ENCODE measurements at regions not wholly inside any gene's neighbourhood (a gene's known extent, or its start where the extent isn't known, plus 50 kb on each side); places are given as distances from the start of the nearest gene placed in this dataset.

- Histone ChIP-seq H3K36me3 (ENCODE audit: control insufficient read depth in 1 of 2, insufficient read depth in 2 of 2, low read length in 2 of 2) (no peaks in the 10 kb centered on the region), H3K27ac (ENCODE audit: low read length) (no peak overlapping the region)
These were observed 249.2 kb downstream of the MATN1 start for GRCh38 chr1:30473922-30474817.

GRCh38 chr1:30472526-30472925 is 250.9 kb downstream of the MATN1 start:
- Histone ChIP-seq H3K36me3 (ENCODE audit: control insufficient read depth in 1 of 2, insufficient read depth in 2 of 2, low read length in 2 of 2) (no peaks in the 10 kb centered on the region), H3K9me3 (ENCODE audit: control insufficient read depth in 1 of 2, low read length in 2 of 2) (no peaks in the 10 kb centered on the region), H3K27me3 (ENCODE audit: low read depth, low read length) (no peaks in the 10 kb centered on the region), H3K27ac (ENCODE audit: low read length) (no peak overlapping the region), H3K4me3 (ENCODE audit: low read depth in 1 of 2, low read length in 2 of 2) (no peak overlapping the region), H3K4me1 (ENCODE audit: control insufficient read depth in 1 of 2, insufficient read depth in 2 of 2, low read length in 2 of 2) (no peaks in the 10 kb centered on the region)

More at GRCh38 chr1:30473922-30474817, 249.2 kb downstream of the MATN1 start:
- Histone ChIP-seq H3K4me1 (ENCODE audit: control insufficient read depth in 1 of 2, insufficient read depth in 2 of 2, low read length in 2 of 2) (no peaks in the 10 kb centered on the region), H3K4me3 (ENCODE audit: low read depth in 1 of 2, low read length in 2 of 2) (no peak overlapping the region), H3K27me3 (ENCODE audit: low read depth, low read length) (no peaks in the 10 kb centered on the region), H3K9me3 (ENCODE audit: control insufficient read depth in 1 of 2, low read length in 2 of 2) (no peaks in the 10 kb centered on the region)

DNA sequence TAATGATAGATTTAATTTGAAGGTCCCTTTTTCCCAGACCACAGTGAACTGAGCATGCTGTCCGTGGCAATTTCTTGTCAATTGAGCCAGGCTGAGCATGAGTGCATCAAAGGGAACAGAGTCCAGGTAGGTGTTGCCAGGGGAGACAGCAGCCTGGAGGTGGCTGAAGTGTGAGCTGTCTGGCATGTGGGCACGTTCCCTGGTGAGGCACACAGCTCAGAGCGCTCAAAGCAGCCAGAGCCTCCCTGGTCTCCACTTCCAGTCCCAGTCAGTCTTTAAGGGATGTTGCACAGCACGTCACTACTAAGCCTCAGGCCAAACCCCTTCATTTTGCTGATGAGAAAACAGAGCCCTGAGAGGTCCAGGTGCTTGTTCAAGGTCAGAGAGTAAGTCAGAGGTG is 251.4 kb downstream of the MATN1 start:
- Histone ChIP-seq H3K36me3 (ENCODE audit: control insufficient read depth in 1 of 2, insufficient read depth in 2 of 2, low read length in 2 of 2) (no peaks in the 10 kb centered on the region), H3K4me3 (ENCODE audit: low read depth in 1 of 2, low read length in 2 of 2) (no peak overlapping the region), H3K27ac (ENCODE audit: low read length) (no peak overlapping the region), H3K4me1 (ENCODE audit: control insufficient read depth in 1 of 2, insufficient read depth in 2 of 2, low read length in 2 of 2) (no peaks in the 10 kb centered on the region), H3K27me3 (ENCODE audit: low read depth, low read length) (no peaks in the 10 kb centered on the region), H3K9me3 (ENCODE audit: control insufficient read depth in 1 of 2, low read length in 2 of 2) (no peaks in the 10 kb centered on the region)

DNA sequence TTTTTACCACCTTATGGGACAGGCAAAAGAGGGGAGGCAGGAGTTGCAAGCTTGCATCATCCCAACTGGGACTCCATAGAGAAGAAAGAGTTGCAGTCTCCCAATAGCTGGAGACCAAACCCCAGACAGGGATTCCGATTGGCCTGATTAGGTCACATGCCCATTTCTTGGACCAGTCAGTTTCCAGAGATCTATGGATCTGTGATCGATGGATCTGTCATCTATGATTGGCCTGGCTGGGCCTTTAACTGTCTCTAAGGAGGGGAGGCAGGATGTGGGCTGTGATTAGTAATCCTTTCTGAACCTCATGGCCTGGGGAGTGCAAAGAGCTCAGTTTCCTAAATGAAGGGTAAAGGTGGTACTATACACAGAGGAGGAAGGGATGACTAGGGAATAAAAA is 252.1 kb downstream of the MATN1 start:
- Histone ChIP-seq H3K27ac (ENCODE audit: low read length) (no peak overlapping the region), H3K27me3 (ENCODE audit: low read depth, low read length) (no peaks in the 10 kb centered on the region), H3K4me3 (ENCODE audit: low read depth in 1 of 2, low read length in 2 of 2) (no peak overlapping the region), H3K9me3 (ENCODE audit: control insufficient read depth in 1 of 2, low read length in 2 of 2) (no peaks in the 10 kb centered on the region), H3K36me3 (ENCODE audit: control insufficient read depth in 1 of 2, insufficient read depth in 2 of 2, low read length in 2 of 2) (no peaks in the 10 kb centered on the region), H3K4me1 (ENCODE audit: control insufficient read depth in 1 of 2, insufficient read depth in 2 of 2, low read length in 2 of 2) (no peaks in the 10 kb centered on the region)

DNA sequence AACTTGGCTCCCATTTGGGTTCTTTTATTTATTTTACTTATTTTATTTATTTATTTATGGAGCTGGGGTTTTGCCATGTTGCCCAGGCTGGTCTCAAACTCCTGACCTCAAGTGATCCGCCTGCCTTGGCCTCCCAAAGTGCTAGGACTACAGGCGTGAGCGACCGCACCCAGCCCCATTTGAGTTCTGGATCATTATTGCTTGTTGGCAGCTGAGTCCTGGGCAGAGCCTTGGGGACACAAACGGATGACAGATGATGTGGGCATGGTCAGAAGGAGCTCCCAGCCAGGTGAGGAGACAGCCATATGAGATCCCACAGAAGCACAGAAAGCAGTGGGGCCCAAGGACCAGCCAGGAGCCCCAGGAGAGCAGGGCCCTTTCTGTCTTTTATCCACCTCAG is 254.0 kb downstream of the MATN1 start:
- no peak overlapping the region for H3K27ac ChIP-seq (ENCODE audit: low read length)
- no peak overlapping the region for H3K4me3 ChIP-seq (ENCODE audit: low read depth in 1 of 2, low read length in 2 of 2)
- H3K27me3 ChIP-seq (ENCODE audit: low read depth, low read length), result no peaks in the 10 kb centered on the region
- H3K9me3 ChIP-seq (ENCODE audit: control insufficient read depth in 1 of 2, low read length in 2 of 2), result no peaks in the 10 kb centered on the region
- no peaks in the 10 kb centered on the region for H3K4me1 ChIP-seq (ENCODE audit: control insufficient read depth in 1 of 2, insufficient read depth in 2 of 2, low read length in 2 of 2)
- H3K36me3 ChIP-seq (ENCODE audit: control insufficient read depth in 1 of 2, insufficient read depth in 2 of 2, low read length in 2 of 2), result no peaks in the 10 kb centered on the region

GRCh38 chr1:30467101-30467500 is 256.3 kb downstream of the MATN1 start:
- Histone ChIP-seq H3K36me3 (ENCODE audit: control insufficient read depth in 1 of 2, insufficient read depth in 2 of 2, low read length in 2 of 2) (no peaks in the 10 kb centered on the region), H3K27ac (ENCODE audit: low read length) (no peak overlapping the region), H3K9me3 (ENCODE audit: control insufficient read depth in 1 of 2, low read length in 2 of 2) (no peaks in the 10 kb centered on the region), H3K4me3 (ENCODE audit: low read depth in 1 of 2, low read length in 2 of 2) (no peak overlapping the region), H3K27me3 (ENCODE audit: low read depth, low read length) (no peaks in the 10 kb centered on the region), H3K4me1 (ENCODE audit: control insufficient read depth in 1 of 2, insufficient read depth in 2 of 2, low read length in 2 of 2) (no peaks in the 10 kb centered on the region)

DNA sequence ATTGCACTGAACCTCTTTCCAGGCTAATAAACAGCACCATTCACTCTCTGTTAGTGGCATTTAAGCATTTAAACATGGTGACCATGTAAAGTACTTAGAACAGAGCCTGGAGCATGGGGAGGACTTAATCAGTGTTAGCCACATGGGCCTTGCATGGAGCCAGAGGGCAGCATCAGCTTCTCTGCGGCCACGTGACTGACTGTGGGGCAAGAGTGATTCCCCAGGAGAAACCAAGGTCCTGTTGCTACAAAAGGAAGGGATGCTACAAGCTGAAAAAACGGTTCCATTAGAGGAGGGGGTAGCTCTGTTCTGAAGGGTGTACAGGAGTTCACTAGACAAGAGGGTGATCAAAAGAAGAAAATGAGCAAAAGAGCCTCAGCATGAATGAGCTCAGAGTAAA is 256.8 kb downstream of the MATN1 start:
- Histone ChIP-seq H3K4me1 (ENCODE audit: control insufficient read depth in 1 of 2, insufficient read depth in 2 of 2, low read length in 2 of 2) (no peaks in the 10 kb centered on the region), H3K36me3 (ENCODE audit: control insufficient read depth in 1 of 2, insufficient read depth in 2 of 2, low read length in 2 of 2) (no peaks in the 10 kb centered on the region), H3K27ac (ENCODE audit: low read length) (no peak overlapping the region), H3K9me3 (ENCODE audit: control insufficient read depth in 1 of 2, low read length in 2 of 2) (no peaks in the 10 kb centered on the region), H3K4me3 (ENCODE audit: low read depth in 1 of 2, low read length in 2 of 2) (no peak overlapping the region), H3K27me3 (ENCODE audit: low read depth, low read length) (no peaks in the 10 kb centered on the region)

DNA sequence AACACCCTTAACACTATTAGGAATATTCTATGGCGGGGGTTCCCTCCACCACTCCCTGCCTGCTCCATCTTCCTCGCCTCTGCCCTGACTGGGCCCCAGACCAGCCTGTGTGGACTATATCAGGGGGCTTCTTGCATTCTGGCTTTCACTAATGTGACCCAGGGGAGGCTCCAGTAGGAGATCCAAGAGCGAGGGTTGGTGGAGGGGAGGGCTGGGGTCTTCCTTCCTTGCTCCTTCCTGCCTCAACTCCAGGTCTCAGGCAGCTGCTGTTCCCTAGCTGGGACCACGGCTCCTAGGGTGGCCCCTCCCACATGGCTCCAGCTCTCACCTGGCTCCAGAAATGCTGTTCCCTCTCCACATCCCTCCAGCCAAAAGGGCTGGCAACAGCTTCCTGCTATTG is 257.4 kb downstream of the MATN1 start:
- Histone ChIP-seq H3K4me1 (ENCODE audit: control insufficient read depth in 1 of 2, insufficient read depth in 2 of 2, low read length in 2 of 2) (no peaks in the 10 kb centered on the region), H3K4me3 (ENCODE audit: low read depth in 1 of 2, low read length in 2 of 2) (no peak overlapping the region), H3K9me3 (ENCODE audit: control insufficient read depth in 1 of 2, low read length in 2 of 2) (no peaks in the 10 kb centered on the region), H3K27ac (ENCODE audit: low read length) (no peak overlapping the region), H3K36me3 (ENCODE audit: control insufficient read depth in 1 of 2, insufficient read depth in 2 of 2, low read length in 2 of 2) (no peaks in the 10 kb centered on the region), H3K27me3 (ENCODE audit: low read depth, low read length) (no peaks in the 10 kb centered on the region)

- Histone ChIP-seq H3K4me1 (ENCODE audit: control insufficient read depth in 1 of 2, insufficient read depth in 2 of 2, low read length in 2 of 2) (no peaks in the 10 kb centered on the region), H3K4me3 (ENCODE audit: low read depth in 1 of 2, low read length in 2 of 2) (no peak overlapping the region), H3K27me3 (ENCODE audit: low read depth, low read length) (no peaks in the 10 kb centered on the region), H3K27ac (ENCODE audit: low read length) (no peak overlapping the region), H3K9me3 (ENCODE audit: control insufficient read depth in 1 of 2, low read length in 2 of 2) (peaks cover 0 to 7% of the 10 kb centered on the region in 2 donors), H3K36me3 (ENCODE audit: control insufficient read depth in 1 of 2, insufficient read depth in 2 of 2, low read length in 2 of 2) (no peaks in the 10 kb centered on the region)
These were observed 258.3 kb downstream of the MATN1 start for GRCh38 chr1:30465096-30465495.

- H3K4me1 ChIP-seq (ENCODE audit: control insufficient read depth in 1 of 2, insufficient read depth in 2 of 2, low read length in 2 of 2), result no peaks in the 10 kb centered on the region
- no peak overlapping the region for H3K4me3 ChIP-seq (ENCODE audit: low read depth in 1 of 2, low read length in 2 of 2)
- H3K9me3 ChIP-seq (ENCODE audit: control insufficient read depth in 1 of 2, low read length in 2 of 2), result peaks cover 0 to 9% of the 10 kb centered on the region in 2 donors
- H3K27ac ChIP-seq (ENCODE audit: low read length), result no peak overlapping the region
- H3K27me3 ChIP-seq (ENCODE audit: low read depth, low read length), result no peaks in the 10 kb centered on the region
- H3K36me3 ChIP-seq (ENCODE audit: control insufficient read depth in 1 of 2, insufficient read depth in 2 of 2, low read length in 2 of 2), result no peaks in the 10 kb centered on the region
These were observed 259.2 kb downstream of the MATN1 start for GRCh38 chr1:30464187-30464617.

DNA sequence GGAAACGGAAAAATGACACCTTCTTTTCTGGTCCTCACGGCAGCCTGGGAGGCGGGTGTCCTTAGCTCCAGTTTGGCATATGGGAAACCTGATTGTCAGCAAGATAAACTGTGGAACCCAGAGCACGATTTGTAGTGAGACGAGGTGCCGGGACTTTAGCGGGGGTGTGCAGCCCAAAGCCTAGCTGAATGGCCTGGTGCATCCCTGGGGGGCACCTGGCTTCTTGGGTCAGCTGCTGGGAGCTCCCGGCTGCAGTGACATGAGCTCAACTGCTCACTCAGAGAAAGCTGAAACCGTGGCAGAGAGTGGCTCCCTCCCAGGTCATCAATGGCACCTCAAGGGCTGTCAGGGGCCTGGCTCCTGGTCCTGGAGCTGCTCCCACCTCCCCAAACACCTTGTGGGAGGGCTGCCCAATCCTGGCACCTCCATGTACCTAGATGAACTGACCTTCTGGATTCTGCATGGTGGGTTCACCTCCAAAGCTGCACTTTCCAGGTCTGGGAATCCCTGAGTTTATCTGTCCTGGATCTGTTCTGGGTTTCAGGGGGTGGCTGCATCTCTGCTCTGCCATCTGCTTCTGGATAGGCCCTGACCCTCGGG is 260.5 kb downstream of the MATN1 start:
- no peaks in the 10 kb centered on the region for H3K36me3 ChIP-seq (ENCODE audit: control insufficient read depth in 1 of 2, insufficient read depth in 2 of 2, low read length in 2 of 2)
- no peak overlapping the region for H3K4me3 ChIP-seq (ENCODE audit: low read depth in 1 of 2, low read length in 2 of 2)
- H3K4me1 ChIP-seq (ENCODE audit: control insufficient read depth in 1 of 2, insufficient read depth in 2 of 2, low read length in 2 of 2), result no peaks in the 10 kb centered on the region
- no peaks in the 10 kb centered on the region for H3K27me3 ChIP-seq (ENCODE audit: low read depth, low read length)
- H3K27ac ChIP-seq (ENCODE audit: low read length), result no peak overlapping the region
- H3K9me3 ChIP-seq (ENCODE audit: control insufficient read depth in 1 of 2, low read length in 2 of 2), result peaks cover 0 to 9% of the 10 kb centered on the region in 2 donors
